Stimulated activated naive B cell treated with anti-CD40 and anti-IgM and Interleukin-4, amounts not matched to agents 10 μg/mL and 1 μg/mL and 100 μg/mL, for 72 hours (primary cell): ENCODE measurements at regions not wholly inside any gene's neighbourhood (a gene's known extent, or its start where the extent isn't known, plus 50 kb on each side); places are given as distances from the start of the nearest gene placed in this dataset.

ENCODE experiments used
- ATAC-seq, 2 donors: fragments of 150-1000 bp; cut with Tn5 transposase; replicated peaks; 2 replicates each; pipeline ENCODE4 v1.10.0; 2021; ENCODE audit warnings: moderate library complexity in 1 of 2
- DNase-seq: peaks from one replicate; pipeline ENCODE4 v3.0.0; 2021
- H3K27ac Mint-ChIP-seq: one replicate; pipeline ENCODE4 v1.8.0; 2022; ENCODE audit warnings: mild to moderate bottlenecking, mixed read lengths
- H3K27me3 Mint-ChIP-seq, 2 donors: one replicate each; pipeline ENCODE4 v1.8.0; 2022; ENCODE audit warnings: mixed read lengths in 2 of 2
- H3K36me3 Mint-ChIP-seq, 2 donors: one replicate each; pipeline ENCODE4 v1.8.0; 2022; ENCODE audit warnings: mixed read lengths in 2 of 2, mild to moderate bottlenecking in 1 of 2
- H3K4me1 Mint-ChIP-seq, 2 donors: one replicate each; pipeline ENCODE4 v1.8.0; 2022; ENCODE audit warnings: mixed read lengths in 2 of 2, mild to moderate bottlenecking in 1 of 2
- H3K4me3 Mint-ChIP-seq, 2 donors: one replicate each; pipeline ENCODE4 v1.8.0; 2022; ENCODE audit warnings: mild to moderate bottlenecking in 2 of 2, mixed read lengths in 2 of 2, moderate library complexity in 1 of 2
- H3K9me3 Mint-ChIP-seq, 2 donors: one replicate each; pipeline ENCODE4 v1.8.0; 2022; ENCODE audit warnings: mixed read lengths in 2 of 2, mild to moderate bottlenecking in 1 of 2

DNA sequence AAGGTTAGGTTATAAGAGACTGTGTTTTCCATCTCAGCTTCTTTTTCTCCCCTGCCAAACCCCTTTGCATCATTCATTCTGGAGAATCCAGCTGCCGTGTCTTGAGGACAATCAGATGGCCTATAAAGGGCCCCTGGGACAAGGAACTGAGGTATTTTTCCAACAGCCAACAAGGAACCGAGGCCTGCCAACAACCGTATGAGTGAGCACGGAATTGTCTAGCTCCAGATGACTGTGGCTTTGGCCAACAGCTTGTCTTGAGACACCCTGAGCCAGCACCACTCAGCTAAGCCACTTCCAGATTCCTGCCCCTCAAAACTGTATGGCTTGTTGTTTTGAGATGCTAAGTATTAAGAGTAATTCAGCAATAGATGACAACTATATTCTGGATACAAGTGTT, 433.7 kb upstream of the HSF2 start:
- Mint-ChIP-seq H3K4me3 (no peak overlapping the region), H3K4me1 (no peaks in the 10 kb centered on the region), H3K36me3 (no peaks in the 10 kb centered on the region), H3K9me3 (peaks cover 2 to 3% of the 10 kb centered on the region in 2 donors), H3K27me3 (no peaks in the 10 kb centered on the region), H3K27ac (no peak overlapping the region)
- no peak for ATAC-seq
- DNase-seq: no peak

DNA sequence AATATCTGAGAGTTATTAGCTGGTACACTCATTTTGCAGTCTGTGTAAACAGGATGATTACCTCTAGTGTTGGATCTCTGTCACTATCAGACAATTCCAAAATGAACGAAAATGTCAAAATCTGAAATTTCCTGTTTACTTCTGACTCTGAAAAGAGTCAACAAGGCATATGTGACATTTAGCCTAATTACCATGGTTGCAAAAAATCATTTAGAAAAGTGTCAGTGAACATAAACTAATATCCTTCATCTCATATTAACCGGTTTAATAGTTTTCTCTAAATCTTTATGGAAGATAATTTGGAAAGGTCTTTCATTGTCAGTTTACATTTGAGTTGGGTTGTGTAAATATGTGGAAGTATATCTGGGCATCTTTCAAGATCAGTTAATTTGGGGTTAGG, 431.8 kb upstream of the HSF2 start:
- no peak overlapping the region for H3K27ac Mint-ChIP-seq
- ATAC-seq (no peak), DNase-seq (no peak)
- H3K4me3 Mint-ChIP-seq: no peak overlapping the region
- peaks cover 0 to 3% of the 10 kb centered on the region in 2 donors for H3K9me3 Mint-ChIP-seq
- no peaks in the 10 kb centered on the region for H3K27me3 Mint-ChIP-seq
- H3K4me1 Mint-ChIP-seq: no peaks in the 10 kb centered on the region
- H3K36me3 Mint-ChIP-seq: no peaks in the 10 kb centered on the region

DNA sequence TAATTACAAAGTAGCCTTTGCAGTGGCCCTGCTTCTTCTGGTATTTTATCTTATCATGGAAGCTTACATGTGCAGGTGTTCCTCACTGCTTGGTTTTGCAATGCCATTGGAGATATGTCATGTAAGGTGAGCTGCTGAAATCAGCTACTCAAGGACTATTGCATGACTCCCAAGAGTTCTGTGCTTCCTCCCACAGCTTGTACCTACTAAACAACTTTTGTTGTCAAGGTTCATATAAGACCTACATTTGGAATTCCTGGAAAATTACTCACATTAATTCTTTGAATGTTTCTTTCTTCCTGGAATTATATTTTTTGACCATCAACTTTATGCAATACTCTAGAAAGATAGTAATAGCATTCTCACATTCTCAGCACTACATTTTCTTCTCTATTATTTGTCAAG, 427.5 kb upstream of the HSF2 start:
- Mint-ChIP-seq H3K36me3 (no peaks in the 10 kb centered on the region), H3K4me3 (no peak overlapping the region), H3K27me3 (no peaks in the 10 kb centered on the region), H3K4me1 (no peaks in the 10 kb centered on the region), H3K9me3 (no peaks in the 10 kb centered on the region), H3K27ac (no peak overlapping the region)
- no peak for ATAC-seq
- DNase-seq: no peak

DNA sequence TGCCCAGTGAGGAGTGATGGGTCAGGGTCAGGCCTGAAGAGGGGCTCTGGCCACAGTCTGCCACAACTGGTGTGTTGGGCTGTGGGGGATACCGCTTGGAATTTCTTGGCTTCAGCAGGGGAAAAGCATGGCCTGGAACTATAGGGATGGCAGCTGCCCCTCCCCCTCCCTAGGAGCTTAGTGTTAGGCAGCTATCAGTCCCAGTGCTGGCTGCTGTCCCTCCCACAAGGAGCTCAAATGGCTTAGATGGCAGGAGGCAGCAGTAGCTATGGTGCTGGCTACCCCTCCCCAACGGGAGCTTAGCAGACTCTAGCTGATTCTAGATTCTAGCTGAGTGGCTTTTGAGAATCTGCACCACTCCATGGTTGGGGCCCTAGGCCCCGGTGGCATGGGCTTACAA, 414.5 kb upstream of the HSF2 start:
- DNase-seq (no peak), ATAC-seq (no peak)
- H3K27ac Mint-ChIP-seq: no peak overlapping the region
- H3K36me3 Mint-ChIP-seq: no peaks in the 10 kb centered on the region
- H3K9me3 Mint-ChIP-seq: peaks cover 8 to 9% of the 10 kb centered on the region in 2 donors
- no peaks in the 10 kb centered on the region for H3K27me3 Mint-ChIP-seq
- H3K4me3 Mint-ChIP-seq: no peak overlapping the region
- no peaks in the 10 kb centered on the region for H3K4me1 Mint-ChIP-seq

DNA sequence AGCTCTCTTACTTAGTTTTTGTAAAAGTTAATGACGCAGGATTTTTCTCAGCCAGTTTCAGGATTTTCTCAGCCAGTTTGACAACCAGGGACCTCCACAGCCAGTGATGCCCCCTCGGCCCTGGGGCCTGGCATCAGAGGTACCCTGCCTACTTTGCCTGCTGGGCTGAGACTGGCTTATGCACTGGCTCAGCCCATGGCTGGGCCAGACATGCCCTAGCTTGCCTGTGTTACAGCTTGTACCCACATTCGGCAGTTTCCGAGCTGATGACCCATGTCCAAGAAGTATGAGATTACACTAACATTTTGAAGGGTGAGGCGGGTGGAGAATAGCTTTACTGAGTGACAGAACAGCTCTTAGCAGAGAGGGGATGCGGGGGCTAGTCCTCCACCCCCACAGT, 406.1 kb upstream of the HSF2 start:
- Mint-ChIP-seq H3K27ac (no peak overlapping the region), H3K4me3 (no peak overlapping the region), H3K27me3 (no peaks in the 10 kb centered on the region), H3K4me1 (no peaks in the 10 kb centered on the region), H3K36me3 (no peaks in the 10 kb centered on the region), H3K9me3 (peaks cover 2 to 15% of the 10 kb centered on the region in 2 donors)
- DNase-seq: no peak
- ATAC-seq: no peak

DNA sequence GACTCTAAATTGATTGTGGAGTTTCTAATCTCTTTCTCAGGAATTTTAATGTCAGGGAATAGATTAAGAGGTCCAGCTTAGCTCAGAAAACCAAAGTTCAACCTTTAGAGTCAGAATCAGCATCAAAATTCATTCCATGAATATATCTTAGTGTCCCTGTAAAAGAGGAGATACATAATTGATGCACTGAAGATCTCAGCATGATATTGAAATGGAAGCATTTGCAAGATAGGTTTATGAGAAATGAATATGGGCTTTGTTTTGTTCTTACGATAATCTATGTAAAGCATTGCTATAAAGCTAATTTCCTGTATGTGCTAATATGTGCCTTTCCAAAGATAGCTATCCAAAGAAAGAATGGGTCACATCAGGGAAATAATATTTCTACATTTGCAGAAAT, 404.5 kb upstream of the HSF2 start:
- Mint-ChIP-seq H3K36me3 (no peaks in the 10 kb centered on the region), H3K4me1 (no peaks in the 10 kb centered on the region), H3K27ac (no peak overlapping the region), H3K9me3 (peaks cover 2 to 15% of the 10 kb centered on the region in 2 donors), H3K27me3 (no peaks in the 10 kb centered on the region), H3K4me3 (no peak overlapping the region)
- DNase-seq (no peak), ATAC-seq (no peak)

DNA sequence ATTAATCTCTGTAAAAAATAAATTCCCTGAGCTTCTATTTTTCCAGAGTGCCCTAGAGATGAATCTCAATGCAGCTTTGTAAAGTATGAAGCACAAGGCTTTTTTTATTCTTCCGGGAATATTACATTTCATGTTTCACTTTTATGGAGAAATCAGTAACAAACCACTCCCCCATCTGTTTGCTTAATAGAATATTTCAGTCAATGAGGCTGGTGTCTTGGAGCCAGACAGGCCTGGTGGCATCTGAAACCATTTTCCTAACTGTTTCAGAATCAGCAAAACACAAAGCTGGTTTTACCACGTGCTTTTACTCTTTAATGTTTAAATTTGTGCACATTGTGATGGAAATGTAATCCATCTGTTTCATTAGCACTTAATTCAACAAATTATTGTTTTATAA, 400.8 kb upstream of the HSF2 start:
- no peak for ATAC-seq
- H3K4me3 Mint-ChIP-seq: no peak overlapping the region
- no peak for DNase-seq
- no peaks in the 10 kb centered on the region for H3K27me3 Mint-ChIP-seq
- H3K36me3 Mint-ChIP-seq: no peaks in the 10 kb centered on the region
- H3K4me1 Mint-ChIP-seq: no peaks in the 10 kb centered on the region
- H3K27ac Mint-ChIP-seq: no peak overlapping the region
- peaks cover 6 to 8% of the 10 kb centered on the region in 2 donors for H3K9me3 Mint-ChIP-seq

DNA sequence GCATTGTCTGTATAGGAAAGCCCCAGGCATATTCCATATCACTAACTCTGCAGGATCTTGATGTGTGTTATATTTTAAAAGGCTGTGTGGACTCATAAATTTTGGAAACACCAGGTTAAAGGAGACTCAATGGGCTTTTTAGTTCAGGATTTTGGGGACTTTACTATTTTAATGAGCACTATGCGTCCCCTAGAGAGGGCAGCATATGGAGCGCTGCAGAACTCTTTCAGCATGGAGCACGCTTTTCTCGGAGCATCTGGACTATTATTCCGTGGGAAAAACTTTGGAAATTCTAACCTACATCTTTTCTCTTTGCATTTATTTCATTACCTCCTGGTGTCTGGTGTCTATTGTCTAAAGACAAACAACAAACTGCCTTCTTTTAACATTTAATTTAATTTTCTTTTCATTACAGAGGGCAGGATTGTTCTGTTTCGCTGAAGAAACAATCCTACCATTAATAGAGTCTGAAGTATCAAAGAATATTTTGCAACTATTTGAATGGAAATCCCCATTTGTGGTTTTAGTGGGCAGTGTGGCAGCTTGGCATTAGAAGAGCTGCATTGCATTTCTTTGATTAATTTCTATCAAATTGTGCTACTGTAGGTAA, 399.9 kb upstream of the HSF2 start:
- ATAC-seq (no peak), DNase-seq (no peak)
- H3K9me3 Mint-ChIP-seq: peaks cover 3 to 6% of the 10 kb centered on the region in 2 donors
- H3K4me3 Mint-ChIP-seq: no peak overlapping the region
- no peak overlapping the region for H3K27ac Mint-ChIP-seq
- H3K27me3 Mint-ChIP-seq: no peaks in the 10 kb centered on the region
- no peaks in the 10 kb centered on the region for H3K4me1 Mint-ChIP-seq
- no peaks in the 10 kb centered on the region for H3K36me3 Mint-ChIP-seq

DNA sequence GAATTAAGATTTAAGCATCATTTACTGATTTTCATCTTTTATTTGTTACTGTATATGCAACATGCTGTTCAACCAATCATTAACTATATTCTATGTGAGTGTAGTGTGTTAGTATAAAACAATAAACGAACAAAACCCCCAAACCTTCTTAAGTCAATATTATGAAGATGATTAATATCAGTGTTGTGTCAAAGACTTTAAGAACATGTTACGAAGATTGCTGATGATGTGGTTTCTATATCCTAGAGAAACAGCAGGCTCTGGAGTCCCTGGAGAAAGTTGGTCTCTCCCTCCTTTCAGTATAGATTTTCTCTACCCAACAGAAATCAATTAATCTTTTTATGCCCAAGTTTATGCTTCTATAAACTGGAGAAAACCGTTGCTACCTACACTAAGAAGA, 393.8 kb upstream of the HSF2 start:
- DNase-seq: no peak
- Mint-ChIP-seq H3K27ac (no peak overlapping the region), H3K4me3 (no peak overlapping the region), H3K36me3 (no peaks in the 10 kb centered on the region), H3K4me1 (no peaks in the 10 kb centered on the region), H3K9me3 (peaks cover 0 to 4% of the 10 kb centered on the region in 2 donors), H3K27me3 (no peaks in the 10 kb centered on the region)
- ATAC-seq: no peak

DNA sequence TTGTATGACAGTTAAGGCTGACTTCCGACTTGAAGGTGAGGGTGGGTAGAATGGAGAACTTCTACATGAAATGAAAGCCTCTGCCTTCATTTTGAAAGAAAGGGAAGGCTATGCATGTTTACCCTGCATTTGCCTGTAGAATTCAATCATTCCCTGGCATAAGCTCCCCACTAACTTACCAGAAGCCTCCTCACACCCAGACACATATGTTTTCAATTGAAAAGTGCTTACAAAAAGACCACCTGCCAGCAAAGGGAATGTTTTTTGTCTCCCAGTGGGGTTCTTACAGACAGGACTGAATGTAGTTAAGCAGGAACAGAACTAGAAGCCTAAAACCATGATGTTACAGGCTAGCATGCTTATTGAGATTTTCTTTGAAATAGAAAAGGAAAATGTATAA, 392.1 kb upstream of the HSF2 start:
- no peaks in the 10 kb centered on the region for H3K27me3 Mint-ChIP-seq
- ATAC-seq (no peak), DNase-seq (no peak)
- no peaks in the 10 kb centered on the region for H3K36me3 Mint-ChIP-seq
- H3K4me3 Mint-ChIP-seq: no peak overlapping the region
- peaks cover 0 to 2% of the 10 kb centered on the region in 2 donors for H3K9me3 Mint-ChIP-seq
- no peaks in the 10 kb centered on the region for H3K4me1 Mint-ChIP-seq
- no peak overlapping the region for H3K27ac Mint-ChIP-seq

DNA sequence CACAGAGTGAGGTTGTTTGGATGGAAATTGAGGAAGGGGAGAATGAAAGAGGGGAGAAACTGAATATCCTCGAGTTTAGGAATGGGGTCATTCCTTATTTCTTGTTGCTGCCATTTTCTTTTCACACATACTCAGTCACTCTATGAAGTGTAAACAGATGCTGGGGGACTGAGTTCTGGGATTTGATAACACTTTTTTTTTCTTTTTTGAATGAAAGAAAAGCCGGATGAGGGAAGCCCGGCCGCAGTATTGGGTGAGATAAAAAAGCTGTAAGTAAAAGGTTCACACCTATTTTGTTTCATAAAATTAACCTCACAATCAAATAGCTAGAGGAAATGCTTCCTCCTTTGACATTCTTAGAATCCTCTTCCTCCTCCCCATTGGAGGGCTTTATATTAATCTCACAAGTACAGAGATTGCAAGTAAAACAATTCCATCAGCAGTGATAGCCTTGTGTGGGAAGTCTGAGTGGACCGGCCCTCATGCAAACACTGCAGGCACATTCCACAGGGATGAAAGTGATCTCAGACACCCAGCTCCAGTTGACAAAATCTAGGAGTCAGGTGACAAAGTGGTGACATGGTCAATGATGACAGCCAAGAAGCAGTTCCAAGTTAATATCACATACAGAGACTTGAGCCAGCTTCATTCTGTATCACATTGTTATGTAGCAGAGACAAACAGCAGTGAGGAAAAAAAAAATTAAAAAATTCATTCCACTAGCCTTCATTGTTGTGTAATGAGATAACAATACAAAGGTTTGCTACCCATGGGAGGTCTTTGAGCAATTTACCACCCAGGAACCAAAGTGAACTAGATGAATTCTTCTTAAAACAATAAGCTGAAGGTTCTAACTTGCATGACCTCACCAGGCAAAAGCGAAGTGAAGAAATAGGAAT, 391.1 kb upstream of the HSF2 start:
- Mint-ChIP-seq H3K4me3 (no peak overlapping the region), H3K4me1 (no peaks in the 10 kb centered on the region), H3K36me3 (no peaks in the 10 kb centered on the region), H3K9me3 (no peaks in the 10 kb centered on the region), H3K27me3 (no peaks in the 10 kb centered on the region), H3K27ac (no peak overlapping the region)
- DNase-seq (no peak), ATAC-seq (no peak)

DNA sequence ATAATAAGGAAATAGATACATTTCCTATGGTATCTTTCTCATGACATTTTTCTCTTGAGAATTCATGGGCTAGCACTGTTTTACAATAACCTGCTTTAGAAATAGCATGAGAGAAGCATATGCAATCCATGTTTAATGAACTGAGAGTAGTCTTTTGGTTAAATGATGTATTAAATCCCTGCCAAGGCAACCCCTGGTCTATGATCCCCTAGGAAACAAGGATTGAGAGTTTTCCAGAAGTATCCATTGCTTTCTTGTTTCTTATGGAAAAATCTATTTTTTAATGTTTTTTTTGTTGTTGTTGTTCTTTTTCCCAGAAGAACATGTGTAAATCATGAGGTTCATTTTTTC, 390.5 kb upstream of the HSF2 start:
- no peaks in the 10 kb centered on the region for H3K27me3 Mint-ChIP-seq
- DNase-seq: no peak
- no peak overlapping the region for H3K4me3 Mint-ChIP-seq
- H3K27ac Mint-ChIP-seq: no peak overlapping the region
- no peaks in the 10 kb centered on the region for H3K9me3 Mint-ChIP-seq
- no peaks in the 10 kb centered on the region for H3K4me1 Mint-ChIP-seq
- no peak for ATAC-seq
- H3K36me3 Mint-ChIP-seq: no peaks in the 10 kb centered on the region

DNA sequence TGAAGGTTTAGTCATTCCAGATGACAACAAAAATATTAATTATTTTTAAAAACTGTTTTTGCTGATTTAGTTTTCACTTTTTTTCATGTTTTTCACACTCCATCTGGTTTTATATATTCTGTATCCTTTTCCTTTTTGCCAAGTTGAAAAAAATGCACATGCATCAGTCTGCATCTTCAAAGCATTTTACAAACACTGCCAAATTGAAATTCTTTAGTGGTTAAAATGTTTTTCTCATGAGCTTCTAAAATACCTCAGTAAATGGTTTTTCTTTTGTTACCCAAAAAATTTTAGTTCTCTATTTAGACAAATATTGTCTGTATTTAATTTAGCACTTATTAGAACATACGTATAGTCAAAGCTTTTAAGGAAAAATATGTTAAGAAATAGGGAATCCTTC, 386.9 kb upstream of the HSF2 start:
- DNase-seq: no peak
- no peak overlapping the region for H3K4me3 Mint-ChIP-seq
- ATAC-seq: no peak
- no peaks in the 10 kb centered on the region for H3K9me3 Mint-ChIP-seq
- H3K27me3 Mint-ChIP-seq: no peaks in the 10 kb centered on the region
- H3K36me3 Mint-ChIP-seq: no peaks in the 10 kb centered on the region
- no peaks in the 10 kb centered on the region for H3K4me1 Mint-ChIP-seq
- H3K27ac Mint-ChIP-seq: no peak overlapping the region

DNA sequence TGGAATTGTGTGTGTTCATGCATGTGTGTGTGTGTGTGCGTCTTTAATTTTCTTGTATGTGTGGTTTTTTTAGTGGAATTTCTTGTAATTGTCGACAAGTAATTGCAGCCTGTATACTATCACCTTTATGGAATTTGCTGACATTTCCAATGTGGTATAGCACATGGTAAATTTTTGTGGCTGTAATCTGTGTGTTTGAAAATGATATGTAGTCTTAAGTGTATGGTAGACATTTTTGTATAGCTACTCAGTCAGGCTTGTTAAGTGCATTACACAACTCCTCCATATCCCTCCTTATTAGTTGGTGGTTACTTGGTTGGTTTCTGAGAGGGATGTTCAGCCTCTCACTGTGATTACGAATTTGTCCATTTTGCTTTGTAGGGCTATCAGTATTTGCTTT, 384.5 kb upstream of the HSF2 start:
- H3K4me1 Mint-ChIP-seq: no peaks in the 10 kb centered on the region
- no peaks in the 10 kb centered on the region for H3K9me3 Mint-ChIP-seq
- no peak for ATAC-seq
- no peaks in the 10 kb centered on the region for H3K27me3 Mint-ChIP-seq
- DNase-seq: no peak
- no peak overlapping the region for H3K27ac Mint-ChIP-seq
- no peaks in the 10 kb centered on the region for H3K36me3 Mint-ChIP-seq
- H3K4me3 Mint-ChIP-seq: no peak overlapping the region

DNA sequence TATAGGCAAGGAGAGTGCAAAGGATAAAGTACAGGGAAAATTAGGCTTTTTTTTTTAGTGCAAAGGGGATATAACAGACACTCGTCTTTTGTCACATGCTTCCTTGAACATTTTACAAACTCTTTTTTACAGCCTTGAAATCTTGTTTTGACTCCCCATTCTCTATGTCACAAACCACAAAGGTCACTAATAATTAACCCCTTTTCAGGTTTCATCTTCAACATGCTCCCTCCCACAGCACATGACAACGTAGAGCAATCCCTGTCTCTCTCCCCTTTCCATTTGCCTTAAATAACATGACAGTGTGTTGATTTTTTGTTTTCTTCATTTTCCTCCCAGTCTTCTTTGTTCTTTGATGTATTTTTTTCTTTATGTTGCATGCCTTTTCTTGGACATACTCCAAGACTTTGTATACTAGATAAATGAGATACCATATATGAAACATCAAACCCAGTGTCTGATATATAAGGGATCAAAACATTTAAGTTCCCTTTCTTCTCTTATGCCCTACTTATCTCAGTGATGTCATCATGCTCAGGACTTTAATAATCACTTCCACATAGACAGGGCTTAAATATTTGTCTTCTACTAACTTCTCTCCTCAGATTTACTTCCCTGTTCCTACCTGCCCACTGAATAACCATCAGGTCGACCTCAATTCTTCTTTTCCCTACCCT, 378.7 kb upstream of the HSF2 start:
- Mint-ChIP-seq H3K27ac (no peak overlapping the region), H3K9me3 (no peaks in the 10 kb centered on the region), H3K4me3 (no peak overlapping the region)

More for the DNA sequence above, 378.7 kb upstream of the HSF2 start:
- H3K4me1 Mint-ChIP-seq: no peaks in the 10 kb centered on the region
- no peak for ATAC-seq
- DNase-seq: no peak
- H3K27me3 Mint-ChIP-seq: no peaks in the 10 kb centered on the region
- H3K36me3 Mint-ChIP-seq: no peaks in the 10 kb centered on the region
